RWPE1 (cell line): ENCODE measurements at regions not wholly inside any gene's neighbourhood (a gene's known extent, or its start where the extent isn't known, plus 50 kb on each side); places are given as distances from the start of the nearest gene placed in this dataset.

Source experiments
- CTCF ChIA-PET: fragments of 350-600 bp; sonication (Branson Sonifier 250); formaldehyde crosslinking; extraction: SDS; loops from one replicate; lab custom pipeline; 2021; lab: Yijun Ruan, JAX
- POLR2A ChIA-PET: fragments of 400-600 bp; formaldehyde crosslinking; extraction: SDS; loops from one replicate; lab custom pipeline; 2020; ENCODE audit warnings: antibody characterized with exemption; ENCODE audit not compliant: low non-redundant PET; lab: Yijun Ruan, JAX
- DNase-seq: peaks from one replicate; pipeline ENCODE4 v3.0.0; 2012; ENCODE audit warnings: low spot score
- H3K27ac ChIP-seq: fragments of 450-650 bp; 2 replicates; pipeline ENCODE4 v1.5.1; 2017
- TF ChIP-seq, protein P1 (sequence below): fragments of 450-650 bp; conservative IDR thresholded peaks from 2 replicates; pipeline ENCODE4 v1.5.1; 2017; ENCODE audit warnings: low read depth, mild to moderate bottlenecking

DNA sequence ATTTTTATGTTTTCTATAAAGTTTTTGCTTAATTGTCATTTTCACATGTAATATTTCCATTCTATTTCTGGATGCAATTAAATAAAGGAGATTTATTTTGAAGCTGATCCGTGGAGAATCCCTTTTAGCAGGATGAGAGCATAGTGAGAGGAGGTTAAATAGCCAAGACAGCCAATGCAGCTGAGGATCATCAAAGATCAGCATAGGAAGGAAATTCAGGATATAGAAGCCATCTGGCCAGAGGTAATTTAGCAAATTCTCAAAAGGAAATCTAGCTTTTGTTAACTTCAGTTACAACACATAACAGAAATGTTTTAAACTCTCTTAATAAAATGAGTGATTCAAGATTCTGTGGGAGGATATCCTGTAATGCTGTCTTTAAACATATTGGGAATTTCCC is 122.8 kb upstream of the PDE3A start:
- TF ChIP-seq, protein P1, sequence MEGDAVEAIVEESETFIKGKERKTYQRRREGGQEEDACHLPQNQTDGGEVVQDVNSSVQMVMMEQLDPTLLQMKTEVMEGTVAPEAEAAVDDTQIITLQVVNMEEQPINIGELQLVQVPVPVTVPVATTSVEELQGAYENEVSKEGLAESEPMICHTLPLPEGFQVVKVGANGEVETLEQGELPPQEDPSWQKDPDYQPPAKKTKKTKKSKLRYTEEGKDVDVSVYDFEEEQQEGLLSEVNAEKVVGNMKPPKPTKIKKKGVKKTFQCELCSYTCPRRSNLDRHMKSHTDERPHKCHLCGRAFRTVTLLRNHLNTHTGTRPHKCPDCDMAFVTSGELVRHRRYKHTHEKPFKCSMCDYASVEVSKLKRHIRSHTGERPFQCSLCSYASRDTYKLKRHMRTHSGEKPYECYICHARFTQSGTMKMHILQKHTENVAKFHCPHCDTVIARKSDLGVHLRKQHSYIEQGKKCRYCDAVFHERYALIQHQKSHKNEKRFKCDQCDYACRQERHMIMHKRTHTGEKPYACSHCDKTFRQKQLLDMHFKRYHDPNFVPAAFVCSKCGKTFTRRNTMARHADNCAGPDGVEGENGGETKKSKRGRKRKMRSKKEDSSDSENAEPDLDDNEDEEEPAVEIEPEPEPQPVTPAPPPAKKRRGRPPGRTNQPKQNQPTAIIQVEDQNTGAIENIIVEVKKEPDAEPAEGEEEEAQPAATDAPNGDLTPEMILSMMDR = no peak
- no peak overlapping the region for H3K27ac ChIP-seq
- CTCF ChIA-PET = no interaction called here
- DNase-seq = no peak
- POLR2A ChIA-PET = no interaction called here

DNA sequence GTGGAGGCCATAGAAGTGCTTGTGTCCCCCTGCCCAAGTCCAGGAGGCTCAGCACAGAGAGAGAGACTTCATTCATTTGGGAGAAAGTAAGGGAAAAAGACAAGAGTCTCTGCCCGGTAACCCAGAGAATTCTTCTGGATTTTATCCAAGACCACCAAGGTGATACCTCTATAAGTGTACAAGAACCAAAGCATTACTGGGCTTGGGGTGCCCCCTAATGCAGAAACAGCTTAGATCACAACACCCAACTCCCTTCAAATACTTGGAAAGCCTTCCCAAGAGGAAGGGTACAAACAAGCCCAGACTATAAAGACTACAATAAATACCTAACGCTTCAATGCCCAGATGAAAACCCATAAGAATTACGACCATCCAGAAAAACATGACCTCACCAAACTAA is 119.7 kb upstream of the PDE3A start:
- POLR2A ChIA-PET = no interaction called here
- no peak for DNase-seq
- TF ChIP-seq, protein P1 = no peak
- CTCF ChIA-PET = no interaction called here
- H3K27ac ChIP-seq = no peak overlapping the region

DNA sequence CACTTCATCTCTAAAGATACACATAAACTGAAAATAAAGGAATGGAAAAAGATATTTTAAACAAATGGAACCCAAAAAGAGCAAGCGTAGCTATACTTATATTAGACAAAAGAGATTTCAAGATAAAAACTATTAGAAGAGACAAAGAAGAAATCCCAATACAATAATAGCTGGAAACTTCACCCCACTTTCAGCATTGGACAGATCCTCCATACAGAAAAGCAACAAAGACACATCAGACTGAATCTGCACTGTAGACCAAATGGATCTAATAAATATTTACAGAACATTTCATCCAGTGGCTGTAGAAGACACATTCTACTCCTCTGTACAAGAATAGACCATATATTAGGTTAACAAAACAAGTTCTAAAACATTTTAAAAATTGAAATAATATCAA is 117.6 kb upstream of the PDE3A start:
- no peak overlapping the region for H3K27ac ChIP-seq
- DNase-seq = no peak
- ChIA-PET CTCF (no interaction called here), POLR2A (no interaction called here)
- TF ChIP-seq, protein P1 = no peak

DNA sequence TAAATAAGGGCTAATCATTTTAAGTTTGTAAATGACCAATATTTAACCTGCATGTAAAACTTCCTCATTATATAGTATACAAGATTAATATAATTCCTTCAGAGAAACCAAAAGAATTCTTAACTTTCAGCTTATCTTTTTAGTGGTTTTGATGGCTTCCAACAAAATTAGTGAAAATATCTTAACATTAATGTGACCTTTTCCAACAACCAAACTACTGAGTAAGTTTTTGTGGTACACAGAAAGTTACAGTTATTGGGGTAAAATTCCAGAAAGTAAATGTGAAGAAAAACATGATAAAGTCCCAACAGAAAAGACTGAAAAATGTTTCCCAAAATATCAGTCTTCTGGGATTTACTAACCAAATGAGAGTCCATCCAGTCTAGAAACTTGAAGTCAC is 111.0 kb upstream of the PDE3A start:
- POLR2A ChIA-PET = no interaction called here
- CTCF ChIA-PET = no interaction called here
- no peak for DNase-seq
- no peak overlapping the region for H3K27ac ChIP-seq
- TF ChIP-seq, protein P1 = no peak

DNA sequence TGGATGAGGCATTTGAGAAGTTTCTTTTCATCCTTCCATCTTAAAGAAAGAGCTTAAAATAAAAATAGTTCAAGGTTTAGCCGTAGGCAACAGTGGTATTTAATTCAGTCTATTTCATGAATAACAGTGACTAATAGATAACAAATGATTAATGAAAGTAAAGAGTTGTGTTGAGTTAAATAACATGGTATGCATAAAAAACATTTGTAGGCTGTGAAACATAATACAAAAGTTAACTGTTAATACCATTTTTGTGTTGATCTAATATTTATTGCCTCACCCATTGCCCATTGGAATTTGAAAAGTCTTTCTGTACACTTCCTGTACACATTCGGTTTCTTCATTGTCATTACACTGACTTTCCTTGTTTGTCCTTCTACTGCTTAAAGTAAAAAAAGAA is 108.6 kb upstream of the PDE3A start:
- TF ChIP-seq, protein P1 = no peak
- POLR2A ChIA-PET = no interaction called here
- H3K27ac ChIP-seq = no peak overlapping the region
- no peak for DNase-seq
- CTCF ChIA-PET = no interaction called here

DNA sequence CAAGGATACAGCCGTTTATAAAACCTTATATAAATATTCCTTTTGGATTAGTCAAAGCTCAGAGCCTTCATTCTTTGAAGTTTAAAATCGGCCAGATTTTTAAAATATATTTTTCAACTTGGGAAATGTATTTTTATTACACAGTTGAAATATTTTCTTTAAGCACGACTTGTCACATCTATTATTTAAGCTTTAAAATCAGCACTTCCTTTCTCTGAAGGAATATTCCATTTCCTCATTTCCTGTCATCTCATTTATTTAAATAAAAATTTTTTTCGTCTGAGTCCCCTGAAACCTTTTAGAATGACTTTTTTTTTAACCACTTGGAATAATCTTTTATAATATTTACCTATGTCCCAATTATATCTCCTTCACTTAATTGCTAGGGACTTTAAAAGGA is 107.5 kb upstream of the PDE3A start:
- ChIA-PET CTCF (no interaction called here), POLR2A (no interaction called here)
- H3K27ac ChIP-seq = no peak overlapping the region
- TF ChIP-seq, protein P1 = no peak
- no peak for DNase-seq

DNA sequence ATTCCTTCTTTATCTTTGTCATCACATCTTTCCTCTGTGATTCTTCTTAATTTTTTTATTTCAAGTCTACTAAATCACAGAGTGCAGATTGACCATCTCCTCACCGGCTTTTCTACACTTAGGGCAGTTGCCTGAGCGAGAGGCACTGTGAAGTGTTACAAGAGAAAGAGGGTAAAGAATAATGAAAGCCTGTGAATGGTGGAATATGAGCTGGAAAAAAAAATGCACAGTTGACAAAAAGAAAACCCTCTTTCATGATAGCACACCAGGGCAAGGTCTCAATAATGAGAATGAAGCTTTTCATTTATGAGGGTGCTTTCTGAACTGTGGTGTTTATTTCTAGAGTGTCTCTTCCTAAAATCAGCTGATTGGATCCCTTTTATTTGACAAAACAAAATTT is 106.2 kb upstream of the PDE3A start:
- ChIA-PET POLR2A (no interaction called here), CTCF (no interaction called here)
- TF ChIP-seq, protein P1 = no peak
- DNase-seq = no peak
- H3K27ac ChIP-seq = no peak overlapping the region
